NOMO-1 (cell line): ENCODE measurements at regions not wholly inside any gene's neighbourhood (a gene's known extent, or its start where the extent isn't known, plus 50 kb on each side); places are given as distances from the start of the nearest gene placed in this dataset.
"Not testable (repeated sequence)": the region's sequence is repeated elsewhere in the genome, so short reads cannot be mapped to it uniquely, and the experiment has no call there.

Experiments used
- DNase-seq, 2 experiments: peaks; one replicate each; lab custom pipeline; 2025; ENCODE audit not compliant: unreplicated experiment in 2 of 2; lab: John Stamatoyannopoulos, UW

GRCh38 chr4:27813226-27813625, 952.6 kb downstream of the STIM2 start:
- not testable (repeated sequence) for DNase-seq

GRCh38 chr4:27813699-27814425, 953.2 kb downstream of the STIM2 start:
- DNase-seq: not testable (repeated sequence)

GRCh38 chr4:27819246-27819645, 958.6 kb downstream of the STIM2 start:
- DNase-seq: no peak

- DNase-seq: no peak
Observed at GRCh38 chr4:27828843-27829242, 968.2 kb downstream of the STIM2 start.

GRCh38 chr4:27830251-27830650, 969.6 kb downstream of the STIM2 start:
- DNase-seq: no peak

GRCh38 chr4:27835851-27836250, 975.2 kb downstream of the STIM2 start:
- no peak for DNase-seq

- DNase-seq: no peak
Observed at GRCh38 chr4:27836523-27836922, 975.9 kb downstream of the STIM2 start.

- no peak for DNase-seq
Observed at GRCh38 chr4:27843776-27844175, 983.1 kb downstream of the STIM2 start.

GRCh38 chr4:27844376-27844775, 983.7 kb downstream of the STIM2 start:
- no peak for DNase-seq

GRCh38 chr4:27846951-27847350, 986.3 kb downstream of the STIM2 start:
- no peak for DNase-seq

GRCh38 chr4:27861381-27861787, 1000.7 kb downstream of the STIM2 start:
- no peak for DNase-seq

GRCh38 chr4:27861802-27862201, 1001.2 kb downstream of the STIM2 start:
- DNase-seq: no peak

- DNase-seq: no peak
Observed at GRCh38 chr4:27873596-27873995, 1013.0 kb downstream of the STIM2 start.

- no peak for DNase-seq
Observed at GRCh38 chr4:27881705-27882104, 1021.1 kb downstream of the STIM2 start.

- no peak for DNase-seq
Observed at GRCh38 chr4:27886120-27886519, 1025.5 kb downstream of the STIM2 start.

GRCh38 chr4:27887646-27888045, 1027.0 kb downstream of the STIM2 start:
- DNase-seq: no peak

GRCh38 chr4:27888505-27888904, 1027.9 kb downstream of the STIM2 start:
- DNase-seq: no peak

GRCh38 chr4:27894951-27895350, 1034.3 kb downstream of the STIM2 start:
- DNase-seq: no peak

- DNase-seq: no peak
Observed at GRCh38 chr4:27908356-27908755, 1047.7 kb downstream of the STIM2 start.

- no peak for DNase-seq
Observed at GRCh38 chr4:27910227-27910626, 1049.6 kb downstream of the STIM2 start.

GRCh38 chr4:27911047-27911446, 1050.4 kb downstream of the STIM2 start:
- DNase-seq: no peak

- DNase-seq: no peak
Observed at GRCh38 chr4:27913738-27914137, 1053.1 kb downstream of the STIM2 start.

- DNase-seq: no peak
Observed at GRCh38 chr4:27915822-27916221, 1055.2 kb downstream of the STIM2 start.
